Keratinocyte (primary cell): ENCODE measurements at regions not wholly inside any gene's neighbourhood (a gene's known extent, or its start where the extent isn't known, plus 50 kb on each side); places are given as distances from the start of the nearest gene placed in this dataset.

Experiments used
- DNase-seq: peaks from one replicate; pipeline ENCODE4 v3.0.0-alpha.2; 2011; ENCODE audit warnings: low read depth, missing footprints, low spot score
- FAIRE-seq: peaks from 2 replicates; lab custom pipeline; 2011; peaks lifted over from hg19 to GRCh38; lab: Jason Lieb, UNC
- H2AFZ ChIP-seq: 2 replicates; pipeline ENCODE4 v1.6.0; 2012; ENCODE audit warnings: low read length, control low read depth, inconsistent platforms; ENCODE audit not compliant: control insufficient read depth
- H3K27ac ChIP-seq: 2 replicates; pipeline ENCODE4 v1.5.1; 2011; ENCODE audit warnings: low read length; ENCODE audit not compliant: control insufficient read depth, insufficient read depth
- H3K27me3 ChIP-seq: 3 replicates; pipeline ENCODE4 v1.6.0; 2011; ENCODE audit warnings: low read length; ENCODE audit not compliant: control insufficient read depth, insufficient read depth; ENCODE audit errors: extremely low read depth
- H3K36me3 ChIP-seq, 2 experiments: 2 replicates in 1 of 2; 3 replicates in 1 of 2; pipeline ENCODE4 v1.5.1; 2011; ENCODE audit warnings: low read length in 2 of 2, mild to moderate bottlenecking in 1 of 2; ENCODE audit not compliant: control insufficient read depth in 2 of 2, insufficient read depth in 2 of 2; ENCODE audit errors: extremely low read depth in 1 of 2
- H3K4me1 ChIP-seq: 3 replicates; pipeline ENCODE4 v1.5.1; 2011; ENCODE audit warnings: low read length; ENCODE audit not compliant: control insufficient read depth, insufficient read depth; ENCODE audit errors: extremely low read depth
- H3K4me2 ChIP-seq: 3 replicates; pipeline ENCODE4 v1.6.0; 2011; ENCODE audit warnings: low read depth, low read length; ENCODE audit not compliant: control insufficient read depth, insufficient read depth; ENCODE audit errors: extremely low read depth
- H3K4me3 ChIP-seq, 3 experiments: fragments of 200-600 bp in 1 of 3; sonication (generic) in 1 of 3; 2 replicates in 2 of 3; 3 replicates in 1 of 3; pipeline ENCODE4 v1.5.1; 2011 to 2016; ENCODE audit warnings: low read length in 3 of 3, mild to moderate bottlenecking in 3 of 3, control low read depth in 2 of 3, inconsistent platforms in 1 of 3, low read depth in 1 of 3, mixed read lengths in 1 of 3, mixed run types in 1 of 3, moderate library complexity in 1 of 3; ENCODE audit not compliant: control insufficient read depth in 2 of 3, insufficient read depth in 2 of 3; ENCODE audit errors: extremely low read depth in 1 of 3
- H3K79me2 ChIP-seq: 2 replicates; pipeline ENCODE4 v1.6.0; 2012; ENCODE audit warnings: low read length; ENCODE audit not compliant: control insufficient read depth, insufficient read depth
- H3K9ac ChIP-seq: 3 replicates; pipeline ENCODE4 v1.6.0; 2011; ENCODE audit warnings: low read length; ENCODE audit not compliant: control insufficient read depth, insufficient read depth; ENCODE audit errors: extremely low read depth
- H3K9me1 ChIP-seq: 3 replicates; pipeline ENCODE4 v1.6.0; 2011; ENCODE audit warnings: low read length; ENCODE audit not compliant: control insufficient read depth, insufficient read depth; ENCODE audit errors: extremely low read depth
- H3K9me3 ChIP-seq: 2 replicates; pipeline ENCODE4 v1.5.1; 2012; ENCODE audit warnings: low read depth, low read length; ENCODE audit not compliant: control insufficient read depth
- H4K20me1 ChIP-seq: 3 replicates; pipeline ENCODE4 v1.6.0; 2011; ENCODE audit warnings: low read length; ENCODE audit not compliant: control insufficient read depth, insufficient read depth; ENCODE audit errors: extremely low read depth
- CTCF ChIP-seq, 3 experiments: IDR thresholded peaks in 1 of 3; conservative IDR thresholded peaks in 1 of 3; optimal IDR thresholded peaks in 1 of 3; 2 replicates in 2 of 3; 3 replicates in 1 of 3; pipeline versions ENCODE3 to v1.5.1; 2011; ENCODE audit warnings: low read length in 3 of 3, mild to moderate bottlenecking in 3 of 3, moderate library complexity in 2 of 3, control low read depth in 1 of 3, inconsistent platforms in 1 of 3; ENCODE audit not compliant: insufficient read depth in 2 of 3; ENCODE audit errors: extremely low read depth in 1 of 3
- EZH2 ChIP-seq: IDR thresholded peaks from one replicate; pipeline ENCODE4 v1.6.1; 2012; ENCODE audit warnings: inconsistent platforms, mild to moderate bottlenecking, low read length, moderate library complexity
- dilution Hi-C: fragments of 300-500 bp; cut with MboI; formaldehyde crosslinking; loops from one replicate; pipeline ENCODE4 v1.7.0; 2020; ENCODE audit warnings: low sequenced_read_pairs; ENCODE audit not compliant: extremely low pct_ligation_motif_present

GRCh38 chr10:2222631-2223030, 485.3 kb upstream of the ADARB2 start:
- Histone ChIP-seq H3K4me2 (no peak overlapping the region), H3K9me1 (no peaks in the 10 kb centered on the region), H3K4me1 (no peaks in the 10 kb centered on the region), H2AFZ (no peak overlapping the region), H3K27me3 (no peaks in the 10 kb centered on the region), H3K9me3 (no peaks in the 10 kb centered on the region), H3K79me2 (no peaks in the 10 kb centered on the region), H3K36me3 (no peaks in the 10 kb centered on the region), H4K20me1 (no peaks in the 10 kb centered on the region), H3K27ac (no peak overlapping the region), H3K9ac (no peak overlapping the region), H3K4me3 (no peak overlapping the region)
- DNase-seq (no peak), FAIRE-seq (no peak)
- dilution Hi-C loops: no loop called here
- TF ChIP-seq EZH2 (no peak), CTCF (optimal IDR thresholded peaks at IDR 0.05 in 1 of 3, IDR thresholded peaks at IDR 0.05 in 1 of 3, conservative IDR thresholded peaks at IDR 0.05 in 1 of 3; ENCODE audit: extremely low read depth in 1 of 3, insufficient read depth in 2 of 3, low read length in 3 of 3) (no peak)

DNA sequence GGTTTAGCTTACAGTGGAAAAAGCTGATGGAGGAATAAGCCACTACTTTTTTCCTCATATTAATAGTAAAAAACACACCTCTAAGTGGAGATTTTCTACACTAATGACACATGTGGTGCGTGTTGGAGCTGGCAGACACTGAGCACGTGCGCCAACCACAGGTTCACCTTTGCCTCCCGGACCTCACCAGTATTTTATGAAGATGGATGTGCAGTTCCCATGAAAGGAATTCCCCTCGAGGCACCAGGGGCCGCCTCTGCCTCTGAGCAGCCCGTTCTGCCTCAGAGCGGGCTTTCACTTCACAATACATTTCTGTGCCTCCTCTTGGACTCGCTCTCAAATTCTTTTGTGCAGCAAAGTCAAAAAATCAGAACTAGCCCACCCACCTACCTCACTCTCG, 477.5 kb upstream of the ADARB2 start:
- Histone ChIP-seq H3K4me3 (peak overlapping the region in 1 of 3 experiments; percentile 36), H4K20me1 (no peaks in the 10 kb centered on the region), H3K79me2 (no peaks in the 10 kb centered on the region), H3K4me2 (peak overlapping the region; percentile 65), H3K9me1 (no peaks in the 10 kb centered on the region), H3K27me3 (no peaks in the 10 kb centered on the region), H3K9ac (peak overlapping the region; percentile 66), H3K27ac (peak overlapping the region; percentile 87), H3K36me3 (no peaks in the 10 kb centered on the region), H3K4me1 (peaks cover 8% of the 10 kb centered on the region), H3K9me3 (no peaks in the 10 kb centered on the region), H2AFZ (peak overlapping the region; percentile 40)
- DNase-seq: peak; percentile 17
- TF ChIP-seq CTCF (optimal IDR thresholded peaks at IDR 0.05 in 1 of 3, IDR thresholded peaks at IDR 0.05 in 1 of 3, conservative IDR thresholded peaks at IDR 0.05 in 1 of 3; ENCODE audit: extremely low read depth in 1 of 3, insufficient read depth in 2 of 3, low read length in 3 of 3) (no peak), EZH2 (no peak)
- FAIRE-seq: no peak
- dilution Hi-C loops: no loop called here
